ENCODE measurements at regions not wholly inside any gene's neighbourhood (a gene's known extent, or its start where the extent isn't known, plus 50 kb on each side); places are given as distances from the start of the nearest gene placed in this dataset.

- Histone ChIP-seq H4K20me1 (ENCODE audit: low read depth) (no peaks in the 10 kb centered on the region), H3K79me2 (ENCODE audit: low read depth) (no peaks in the 10 kb centered on the region), H3K4me2 (no peak overlapping the region), H3K9me3 (ENCODE audit: low read depth) (no peaks in the 10 kb centered on the region), H3K27me3 (no peaks in the 10 kb centered on the region), H2AFZ (replicated peaks) (no peak overlapping the region), H3F3A (ENCODE audit: low read depth) (no peaks in the 10 kb centered on the region), H3K27ac (no peak overlapping the region), H3K36me3 (no peaks in the 10 kb centered on the region), H3K9ac (no peak overlapping the region), H3K4me3 (no peak overlapping the region), H3K4me1 (no peaks in the 10 kb centered on the region)
- Mint-ChIP-seq H3K9me3 (peaks cover 29% of the 10 kb centered on the region), H3K27ac (no peak overlapping the region), H3K4me1 (no peaks in the 10 kb centered on the region), H3K36me3 (peaks cover 2% of the 10 kb centered on the region), H3K27me3 (ENCODE audit: insufficient read depth, low read depth) (peaks cover 2% of the 10 kb centered on the region), H3K4me3 (no peak overlapping the region)
- DNase-seq (ENCODE audit: low spot score) = no peak
- TF ChIP-seq CTCF (IDR thresholded peaks at IDR 0.05) = no peak
- TF ChIP-seq EZH2phosphoT487 (IDR thresholded peaks at IDR 0.05) = no peak
- no peak for TF ChIP-seq EZH2 (IDR thresholded peaks at IDR 0.05)
These were observed 185.9 kb upstream of the GATB start for GRCh38 chr4:151946718-151947117.

GRCh38 chr4:151942971-151943370, 182.2 kb upstream of the GATB start:
- no peaks in the 10 kb centered on the region for H3K9me3 ChIP-seq (ENCODE audit: low read depth)
- Mint-ChIP-seq H3K4me3 (no peak overlapping the region), H3K9me3 (peaks cover 27% of the 10 kb centered on the region), H3K27me3 (ENCODE audit: insufficient read depth, low read depth) (peaks cover 2% of the 10 kb centered on the region), H3K36me3 (peaks cover 2% of the 10 kb centered on the region), H3K27ac (no peak overlapping the region), H3K4me1 (no peaks in the 10 kb centered on the region)
- no peak overlapping the region for H3K4me3 ChIP-seq
- no peak overlapping the region for H2AFZ ChIP-seq (replicated peaks)
- H3K4me2 ChIP-seq = no peak overlapping the region
- no peaks in the 10 kb centered on the region for H3K36me3 ChIP-seq
- no peak overlapping the region for H3K27ac ChIP-seq
- H3K9ac ChIP-seq = no peak overlapping the region
- H4K20me1 ChIP-seq (ENCODE audit: low read depth) = no peaks in the 10 kb centered on the region
- H3K79me2 ChIP-seq (ENCODE audit: low read depth) = no peaks in the 10 kb centered on the region
- TF ChIP-seq EZH2phosphoT487 (IDR thresholded peaks at IDR 0.05) (no peak), EZH2 (IDR thresholded peaks at IDR 0.05) (no peak), CTCF (IDR thresholded peaks at IDR 0.05) (no peak)
- DNase-seq (ENCODE audit: low spot score) = no peak
- H3K27me3 ChIP-seq = no peaks in the 10 kb centered on the region
- no peaks in the 10 kb centered on the region for H3K4me1 ChIP-seq
- no peaks in the 10 kb centered on the region for H3F3A ChIP-seq (ENCODE audit: low read depth)

DNA sequence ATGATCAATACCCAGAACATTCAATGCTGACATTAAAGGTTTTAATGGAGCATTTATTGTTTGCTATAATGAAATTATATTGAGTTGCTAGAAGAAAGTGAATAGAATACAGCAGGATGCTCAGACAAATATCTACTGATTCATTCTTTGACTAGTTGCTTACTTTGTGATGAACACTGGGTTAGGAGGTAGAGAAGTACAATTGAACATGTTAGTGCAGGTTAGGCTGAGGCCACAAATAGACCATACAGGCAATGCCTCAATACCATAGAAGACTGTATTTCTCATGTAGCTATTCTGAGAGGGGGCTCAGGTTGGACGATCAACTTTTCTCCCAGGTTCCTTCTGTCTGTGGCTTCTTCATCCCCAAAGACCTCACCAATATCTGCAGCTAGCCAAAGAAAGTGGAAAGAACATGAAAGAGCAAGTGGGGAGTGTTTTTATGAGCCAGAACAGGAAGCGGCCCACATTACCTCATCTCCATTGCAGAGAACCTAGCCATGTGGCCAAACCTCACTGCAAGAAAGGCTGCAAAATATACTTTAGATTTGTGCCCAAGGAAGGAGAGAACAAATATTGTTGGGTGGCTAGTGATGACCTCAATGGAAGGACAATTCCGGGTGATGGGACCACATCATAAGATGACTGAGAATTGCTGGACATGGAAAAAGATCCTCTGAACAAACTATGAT, 180.3 kb upstream of the GATB start:
- H3F3A ChIP-seq (ENCODE audit: low read depth) = no peaks in the 10 kb centered on the region
- H4K20me1 ChIP-seq (ENCODE audit: low read depth) = no peaks in the 10 kb centered on the region
- no peaks in the 10 kb centered on the region for H3K27me3 ChIP-seq
- no peaks in the 10 kb centered on the region for H3K9me3 ChIP-seq (ENCODE audit: low read depth)
- no peaks in the 10 kb centered on the region for H3K36me3 ChIP-seq
- no peaks in the 10 kb centered on the region for H3K4me1 ChIP-seq
- Mint-ChIP-seq H3K27ac (no peak overlapping the region), H3K36me3 (no peaks in the 10 kb centered on the region), H3K4me1 (no peaks in the 10 kb centered on the region), H3K9me3 (peaks cover 9% of the 10 kb centered on the region), H3K27me3 (ENCODE audit: insufficient read depth, low read depth) (no peaks in the 10 kb centered on the region), H3K4me3 (no peak overlapping the region)
- H3K4me2 ChIP-seq = no peak overlapping the region
- no peak overlapping the region for H3K4me3 ChIP-seq
- H2AFZ ChIP-seq (replicated peaks) = no peak overlapping the region
- H3K79me2 ChIP-seq (ENCODE audit: low read depth) = no peaks in the 10 kb centered on the region
- no peak overlapping the region for H3K27ac ChIP-seq
- no peak for TF ChIP-seq EZH2phosphoT487 (IDR thresholded peaks at IDR 0.05)
- no peak for TF ChIP-seq EZH2 (IDR thresholded peaks at IDR 0.05)
- TF ChIP-seq CTCF (IDR thresholded peaks at IDR 0.05) = no peak
- no peak overlapping the region for H3K9ac ChIP-seq
- no peak for DNase-seq (ENCODE audit: low spot score)
